Limb (tissue), 2 donors: ENCODE measurements at regions not wholly inside any gene's neighbourhood (a gene's known extent, or its start where the extent isn't known, plus 50 kb on each side); places are given as distances from the start of the nearest gene placed in this dataset.
"Not testable (repeated sequence)": the region's sequence is repeated elsewhere in the genome, so short reads cannot be mapped to it uniquely, and the experiment has no call there.

ENCODE experiments used
- DNase-seq, 2 donors: peaks; one replicate each; pipeline ENCODE4 v3.0.0-alpha.2; 2016; ENCODE audit errors: extremely low spot score in 2 of 2

DNA sequence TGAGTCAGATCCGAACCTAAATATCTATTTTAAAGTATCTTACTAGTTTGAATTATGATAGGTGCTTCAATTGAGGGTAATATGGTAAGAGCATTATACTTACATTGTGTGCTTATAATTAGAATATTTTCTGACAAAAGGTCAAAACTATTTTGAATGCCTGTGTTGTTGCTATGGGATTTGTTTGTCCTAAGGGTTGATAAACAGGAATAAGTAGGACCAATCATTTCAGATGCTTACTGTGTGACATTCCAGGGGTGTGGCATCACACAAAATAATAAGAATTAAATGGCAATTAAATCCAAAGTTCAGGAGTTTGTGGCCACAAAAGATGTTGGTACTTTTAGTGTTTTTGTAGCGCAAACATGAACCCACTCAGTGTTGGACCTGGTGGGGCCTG lies 256.2 kb upstream of the DDHD1 start:
- no peak for DNase-seq

DNA sequence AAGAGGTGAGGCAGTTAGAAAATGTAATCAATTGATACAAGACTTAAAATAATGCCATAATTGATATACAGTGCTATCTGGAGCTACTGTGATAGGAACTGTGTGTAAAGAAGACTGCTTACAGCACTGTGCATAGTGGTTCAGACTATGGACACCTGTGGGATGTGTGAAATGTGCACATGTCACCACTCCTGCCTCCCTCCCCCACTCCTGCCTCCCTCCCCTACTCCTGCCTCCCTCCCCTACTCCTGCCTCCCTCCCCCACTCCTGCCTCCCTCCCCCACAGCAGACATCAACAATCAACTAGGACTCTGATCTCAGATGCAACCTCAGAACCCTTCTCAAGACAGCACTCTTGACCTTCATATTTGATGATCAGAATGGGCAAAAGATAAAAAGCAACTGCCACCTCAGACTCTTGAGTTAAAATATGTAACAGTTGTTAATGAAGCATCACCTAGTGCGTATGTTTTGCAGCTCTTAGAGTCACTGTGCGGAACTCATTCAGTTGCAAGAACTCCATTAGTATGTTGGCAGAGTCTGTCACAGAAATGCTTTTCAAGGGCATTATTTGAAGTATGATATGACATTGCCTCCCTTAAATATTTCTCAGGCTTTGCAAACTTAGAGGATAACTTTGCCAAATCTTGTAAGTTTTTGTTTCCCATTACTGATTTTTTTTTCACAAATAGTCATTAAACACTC lies 255.2 kb upstream of the DDHD1 start:
- DNase-seq = no peak

DNA sequence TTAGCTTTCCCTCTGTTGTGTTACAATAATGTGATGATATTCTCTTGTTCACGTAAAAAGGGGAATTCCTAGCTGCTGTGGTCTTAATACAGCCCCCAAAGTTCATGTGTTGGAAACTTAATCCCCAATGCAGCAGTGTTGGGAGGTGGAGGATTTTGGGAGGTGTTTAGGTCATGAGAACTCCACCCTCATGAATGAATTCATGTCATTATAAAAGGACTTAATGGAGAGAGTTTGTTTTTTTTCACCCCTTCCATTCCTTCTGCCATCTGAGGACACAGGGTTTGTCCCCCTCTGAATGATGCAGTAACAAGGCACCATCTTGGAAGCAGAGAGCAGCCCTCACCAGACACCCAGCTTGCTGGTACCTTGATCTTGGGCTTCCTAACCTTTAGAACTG lies 253.4 kb upstream of the DDHD1 start:
- DNase-seq = no peak

DNA sequence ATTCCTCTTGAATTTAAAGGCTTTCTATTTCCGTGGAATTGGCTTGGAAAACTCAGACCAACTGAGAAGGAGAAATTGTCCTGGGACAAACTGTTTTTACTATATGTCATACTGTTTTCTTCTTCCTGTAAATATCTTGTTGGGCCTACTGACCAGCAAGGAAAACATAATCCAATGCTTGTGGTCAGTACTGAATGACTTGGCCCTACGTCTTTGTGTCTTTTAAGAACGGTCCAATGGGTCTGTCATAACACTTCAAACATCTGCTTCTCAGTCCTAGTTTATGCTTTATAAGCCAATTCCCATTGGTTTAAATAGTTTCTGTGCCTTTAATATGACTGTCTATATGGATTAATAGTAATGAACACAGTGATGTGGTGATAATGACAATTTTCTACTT lies 248.5 kb upstream of the DDHD1 start:
- no peak for DNase-seq

DNA sequence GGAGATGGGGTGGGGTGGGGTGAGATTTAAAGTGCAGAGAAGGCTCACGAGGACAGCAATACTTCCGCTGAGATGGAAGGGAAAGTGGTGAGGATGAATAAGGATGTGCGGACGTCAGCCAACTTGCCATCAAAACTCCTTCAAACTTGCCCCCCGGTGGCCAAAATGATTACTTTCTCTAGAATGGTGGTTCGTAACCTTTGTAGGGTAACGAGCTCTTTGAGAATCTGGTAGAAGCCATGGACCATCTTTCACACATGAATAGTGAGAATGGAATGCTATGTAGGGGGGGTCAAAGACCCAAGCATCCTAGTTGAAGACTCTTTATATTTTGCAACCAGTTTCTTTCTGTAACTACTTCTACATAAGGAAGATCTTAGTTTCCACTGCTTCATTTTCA lies 245.9 kb upstream of the DDHD1 start:
- no peak for DNase-seq

DNA sequence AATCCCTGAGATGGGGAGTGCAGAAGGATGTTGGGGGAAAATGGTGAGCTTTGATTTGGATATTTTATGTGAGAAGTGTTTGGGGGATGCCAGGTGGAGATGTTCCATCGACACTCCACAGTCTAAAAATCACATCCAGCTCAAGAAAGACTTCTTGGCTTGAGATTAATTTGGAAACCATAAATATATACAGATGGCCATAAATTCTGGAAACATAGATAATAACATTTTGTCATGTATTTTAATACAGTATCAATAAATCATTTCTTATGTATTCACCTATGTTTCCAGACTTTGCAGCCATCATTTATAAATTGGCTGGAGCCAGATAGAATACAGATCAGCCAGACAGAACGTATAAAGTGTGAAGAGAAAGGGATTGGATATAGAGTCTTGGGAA lies 245.5 kb upstream of the DDHD1 start:
- no peak for DNase-seq

DNA sequence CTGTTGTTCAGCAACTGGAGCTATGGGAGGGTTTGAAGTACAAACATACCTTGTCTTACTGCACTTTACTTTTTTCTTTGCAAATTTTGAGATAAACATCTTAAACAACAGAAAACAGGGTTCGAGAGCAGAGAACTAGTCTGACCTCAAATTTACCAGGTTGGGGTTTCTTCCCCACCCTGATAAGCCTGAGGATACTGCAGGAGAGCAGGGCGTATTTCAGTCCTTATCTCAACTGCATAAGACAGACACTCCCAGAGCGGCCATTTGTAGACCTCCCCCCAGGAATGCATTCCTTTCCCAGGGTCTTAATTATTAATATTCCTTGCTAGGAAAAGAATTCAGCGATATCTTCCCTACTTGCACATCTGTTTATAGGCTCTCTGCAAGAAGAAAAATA lies 242.1 kb upstream of the DDHD1 start:
- not testable (repeated sequence) for DNase-seq

DNA sequence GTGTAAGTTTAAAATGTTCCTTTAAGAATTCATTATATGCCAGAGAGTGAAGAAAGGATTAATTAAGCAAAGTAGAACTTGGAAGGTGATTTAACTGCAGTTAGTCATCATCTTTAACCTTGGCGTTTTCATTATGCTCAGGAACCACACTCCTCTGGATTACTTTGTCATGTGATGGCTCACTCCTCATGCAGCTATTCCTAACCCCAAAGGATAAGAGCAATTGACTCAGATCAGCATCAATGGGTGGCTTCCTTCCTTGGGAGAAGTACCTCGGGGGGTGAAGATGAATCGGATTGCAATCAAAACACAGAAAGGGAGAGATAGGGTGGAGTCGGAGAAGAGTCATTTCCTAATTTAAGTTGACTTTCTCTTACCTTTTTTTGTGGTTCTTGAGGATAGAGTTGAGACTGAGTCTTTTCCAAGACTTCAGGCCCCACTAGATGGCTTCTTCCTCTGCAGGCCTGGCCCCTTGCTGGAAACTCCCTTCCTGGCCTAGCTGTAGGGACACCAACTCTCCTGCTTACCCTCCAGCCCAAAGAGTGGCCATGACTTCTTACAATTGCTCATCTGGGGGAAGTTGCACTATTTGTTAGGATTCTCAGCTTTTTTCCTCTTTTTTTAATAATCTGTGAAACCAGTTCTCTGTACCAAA lies 238.6 kb upstream of the DDHD1 start:
- DNase-seq = no peak

DNA sequence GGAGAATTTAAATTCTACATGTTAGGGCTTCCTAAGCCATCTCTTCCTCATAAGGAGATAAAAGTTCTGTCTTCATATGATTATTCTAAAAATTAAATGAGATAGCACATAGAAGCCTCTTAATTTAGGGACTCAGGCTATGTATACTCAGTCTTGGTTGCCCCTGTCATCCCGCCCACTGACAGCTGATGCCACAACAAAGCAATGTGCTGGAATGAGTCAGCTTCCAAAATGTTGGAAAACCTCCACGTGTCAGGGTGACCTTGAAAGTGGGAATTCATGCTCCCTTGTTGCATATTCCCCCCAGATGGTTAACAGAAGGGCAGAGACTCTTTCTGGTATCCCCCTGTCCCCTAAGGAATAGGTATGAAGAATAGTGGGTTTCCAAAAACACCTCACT lies 238.0 kb upstream of the DDHD1 start:
- no peak for DNase-seq

DNA sequence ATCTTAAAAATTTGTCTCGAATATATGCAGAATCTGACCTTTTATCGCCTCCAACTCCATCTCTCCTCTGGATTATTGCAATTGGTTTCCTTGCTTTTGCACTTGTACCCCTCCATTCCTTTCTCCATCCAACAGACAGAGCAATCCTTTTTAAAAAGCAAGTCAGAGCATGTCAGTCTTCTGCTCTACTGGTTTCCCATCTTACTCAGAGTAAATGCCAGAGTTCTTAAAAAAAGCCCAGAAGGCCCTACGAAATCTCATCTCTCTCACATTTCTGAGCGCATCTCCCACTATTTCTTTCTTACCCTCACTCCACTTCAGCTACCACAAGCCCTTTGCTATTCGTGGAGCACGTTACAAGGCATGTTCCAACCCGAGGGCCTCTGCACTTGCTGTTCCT lies 236.9 kb upstream of the DDHD1 start:
- no peak for DNase-seq

DNA sequence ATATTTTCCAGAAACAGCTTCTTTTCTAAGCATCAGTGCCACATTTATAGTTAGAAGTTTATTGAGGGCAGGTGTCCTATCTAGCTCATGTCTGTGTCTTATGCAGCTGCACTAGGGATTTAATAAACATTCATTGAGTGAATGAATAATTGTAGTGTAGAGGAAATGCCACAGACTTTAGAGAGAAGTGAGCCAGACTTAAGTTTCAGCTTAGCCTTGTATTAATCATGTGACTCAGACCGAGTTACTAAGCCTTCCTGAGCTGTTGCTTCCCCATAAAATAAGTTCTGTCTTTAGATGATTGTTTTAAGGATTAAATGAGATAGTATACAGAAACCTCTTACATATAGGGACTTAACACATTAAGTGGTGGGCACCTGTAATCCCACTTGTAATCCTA lies 236.1 kb upstream of the DDHD1 start:
- no peak for DNase-seq

DNA sequence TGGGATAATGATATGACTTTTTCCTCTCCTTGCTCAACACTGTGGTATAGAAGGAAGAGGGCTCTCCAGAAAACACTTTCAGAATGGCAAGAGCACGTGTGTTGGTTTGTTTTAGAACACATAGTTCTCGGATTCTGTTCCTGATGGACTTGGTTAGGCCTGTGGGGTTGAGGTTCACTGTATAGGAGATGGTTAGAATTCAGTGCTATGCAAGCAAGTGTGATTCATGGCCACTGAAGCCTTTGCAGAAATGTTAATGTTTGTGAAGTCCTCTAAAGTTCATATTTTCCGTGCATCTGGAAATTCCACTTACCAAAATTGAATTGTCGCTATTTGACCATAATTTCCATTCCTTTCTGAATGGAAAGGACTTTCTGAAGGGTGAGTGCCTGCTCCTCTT lies 233.2 kb upstream of the DDHD1 start:
- no peak for DNase-seq

DNA sequence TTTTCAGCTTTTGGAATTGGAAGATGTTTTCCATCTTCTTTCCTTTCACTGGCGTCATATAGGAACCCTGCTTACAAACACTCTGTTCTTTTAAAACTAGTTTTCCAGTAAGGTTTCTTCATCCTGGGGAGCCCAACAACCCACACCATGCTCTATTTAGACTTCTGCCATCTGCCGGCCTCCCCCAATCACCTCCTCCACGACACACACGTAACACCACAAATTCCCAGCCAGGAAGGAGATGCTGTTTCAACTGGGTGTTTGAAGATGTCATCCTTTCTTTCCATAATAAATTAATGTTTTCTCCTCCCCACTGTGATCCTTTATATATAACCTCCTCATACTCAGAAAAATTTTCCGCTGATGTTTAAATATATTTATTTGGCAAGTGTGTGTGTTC lies 231.4 kb upstream of the DDHD1 start:
- no peak for DNase-seq

DNA sequence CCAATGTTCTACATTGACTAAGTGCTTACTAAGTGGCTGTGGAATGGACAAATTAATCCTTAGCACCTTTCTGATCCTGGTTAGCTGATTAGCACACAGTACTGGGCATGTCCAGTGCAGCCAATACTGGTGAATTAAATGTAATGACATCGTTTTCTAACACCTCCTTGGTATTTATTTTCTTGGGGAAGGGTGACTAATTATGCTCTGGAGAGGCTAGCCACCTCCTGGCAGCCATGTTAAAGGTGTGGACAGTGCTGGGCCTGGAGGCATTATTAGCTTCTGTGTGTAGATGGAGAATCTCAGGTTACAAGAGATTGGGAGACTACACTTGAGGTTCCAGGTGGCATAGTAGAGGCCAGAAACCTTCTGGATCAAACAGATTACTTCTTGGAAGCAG lies 230.9 kb upstream of the DDHD1 start:
- DNase-seq = no peak

DNA sequence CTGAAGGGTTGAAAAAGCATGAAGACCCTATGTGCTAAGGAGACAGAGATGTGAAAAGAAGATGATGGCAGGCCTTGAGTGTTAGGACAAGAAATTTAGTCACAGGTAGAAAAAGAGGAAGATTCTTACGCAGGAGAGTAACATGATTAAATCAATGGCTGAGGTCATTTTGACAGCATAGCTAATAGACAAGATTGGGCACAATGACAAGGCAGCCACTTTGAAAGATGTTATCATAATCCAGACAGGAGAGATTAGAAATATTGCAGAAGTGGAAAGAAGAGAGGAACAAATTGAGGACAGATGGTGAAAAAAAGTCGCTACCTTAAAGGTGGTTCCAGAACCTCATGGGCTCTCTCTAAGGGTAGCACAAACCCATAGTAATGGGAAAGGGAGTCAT lies 228.8 kb upstream of the DDHD1 start:
- DNase-seq = no peak

DNA sequence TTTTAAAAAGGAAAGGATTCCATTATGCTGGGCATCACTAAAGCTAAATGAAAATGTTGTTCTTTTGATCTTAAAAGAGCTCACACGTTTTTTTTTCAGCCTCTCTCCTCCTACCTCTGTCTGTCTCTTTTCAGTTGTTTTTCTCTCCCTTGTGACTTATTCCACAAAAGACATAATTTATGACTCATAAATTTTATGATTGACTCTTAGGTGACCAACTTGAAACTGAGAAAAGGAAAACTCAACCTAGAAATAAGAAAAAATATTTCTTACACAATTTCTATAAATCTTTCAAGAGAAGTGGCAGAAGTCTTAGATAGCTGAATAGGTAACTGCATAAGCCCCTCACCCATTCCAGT lies 227.7 kb upstream of the DDHD1 start:
- no peak for DNase-seq

DNA sequence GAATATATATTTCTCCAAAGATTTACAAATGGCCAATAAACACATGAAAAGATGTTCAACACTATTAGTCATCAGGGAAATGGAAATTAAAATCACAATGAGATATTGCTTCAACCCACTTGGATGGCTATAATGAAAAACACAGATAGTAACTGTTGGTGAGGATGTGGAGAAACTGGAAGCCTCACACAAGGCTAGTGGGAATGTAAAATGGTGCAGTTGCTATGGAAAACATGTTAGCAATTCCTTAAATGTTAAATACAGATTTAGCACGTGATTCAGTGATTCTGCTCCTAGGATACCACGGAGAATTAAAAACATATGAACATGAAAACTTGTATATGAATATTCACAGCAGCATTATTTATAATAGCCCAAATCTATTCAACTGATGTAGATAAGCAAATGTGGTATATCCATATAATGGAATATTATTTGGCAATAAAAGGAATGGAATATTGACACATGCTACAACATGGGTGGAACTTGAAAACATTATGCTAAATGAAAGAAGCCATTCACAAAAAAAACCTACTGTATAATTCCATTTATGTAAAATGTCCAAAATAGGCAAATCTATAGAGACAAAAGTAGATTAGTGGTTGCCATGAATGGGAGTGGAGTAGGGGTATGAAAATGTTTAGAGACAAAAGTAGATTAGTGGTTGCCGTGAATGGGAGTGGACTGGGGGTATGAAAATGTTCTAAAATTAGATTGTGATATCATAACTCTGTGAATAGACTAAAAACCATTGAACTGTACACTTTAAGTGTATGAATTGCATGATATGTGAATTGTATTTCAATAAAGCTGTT lies 227.1 kb upstream of the DDHD1 start:
- DNase-seq = no peak

DNA sequence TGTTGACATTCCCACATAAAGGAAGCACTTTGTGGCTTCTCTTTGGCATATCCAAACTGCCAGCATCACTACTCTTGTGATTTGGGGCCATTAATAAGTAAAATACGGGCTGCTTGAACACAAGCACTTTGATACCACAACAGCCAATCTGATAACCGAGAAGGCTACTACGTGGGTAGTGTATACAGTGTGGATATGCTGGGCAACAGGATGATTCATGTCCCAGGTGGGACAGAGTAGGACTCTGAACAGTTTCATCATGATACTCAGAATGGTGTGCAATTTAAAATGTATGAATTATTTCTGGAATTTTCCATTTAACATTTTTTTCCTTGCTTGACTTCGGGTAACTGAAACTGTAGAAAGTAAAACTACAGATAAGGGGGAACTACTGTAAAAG lies 225.0 kb upstream of the DDHD1 start:
- no peak for DNase-seq

DNA sequence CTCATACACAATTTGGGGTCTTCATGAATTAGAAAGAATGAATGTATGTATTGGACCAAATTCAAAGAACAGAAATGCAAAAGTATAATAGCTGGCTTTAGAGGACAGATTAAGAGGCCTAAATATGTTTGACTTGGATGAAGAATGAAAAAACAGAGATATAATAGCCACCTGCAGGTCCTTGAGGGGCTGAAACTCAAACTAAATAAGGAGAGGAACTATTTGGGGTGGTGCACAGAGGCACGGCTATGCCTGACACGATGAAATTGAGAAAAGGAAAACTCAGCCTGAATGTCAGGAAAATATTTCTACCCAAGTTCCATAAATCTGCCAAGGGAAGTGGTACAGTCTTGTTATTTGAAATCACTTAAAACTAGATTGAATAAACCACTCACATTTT lies 222.9 kb upstream of the DDHD1 start:
- no peak for DNase-seq

DNA sequence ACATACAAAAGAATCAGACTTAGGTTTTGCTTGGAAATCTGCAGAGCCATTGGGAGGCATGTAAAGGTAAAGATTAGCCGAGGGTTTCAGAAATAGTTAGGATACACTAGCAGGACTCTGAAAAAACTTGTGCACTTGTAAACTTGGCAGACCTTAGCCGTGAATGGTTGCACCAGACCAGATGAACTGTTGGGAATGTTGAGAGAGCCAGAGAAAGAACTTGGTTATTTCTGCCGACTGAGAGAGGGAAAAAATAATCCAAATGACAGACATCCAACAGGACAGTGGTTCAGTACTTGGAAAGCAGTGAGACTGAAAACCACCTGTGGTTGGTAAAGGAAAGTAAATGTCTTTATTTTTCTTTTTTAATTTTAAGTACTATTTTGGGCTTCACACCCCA lies 222.5 kb upstream of the DDHD1 start:
- DNase-seq = no peak

DNA sequence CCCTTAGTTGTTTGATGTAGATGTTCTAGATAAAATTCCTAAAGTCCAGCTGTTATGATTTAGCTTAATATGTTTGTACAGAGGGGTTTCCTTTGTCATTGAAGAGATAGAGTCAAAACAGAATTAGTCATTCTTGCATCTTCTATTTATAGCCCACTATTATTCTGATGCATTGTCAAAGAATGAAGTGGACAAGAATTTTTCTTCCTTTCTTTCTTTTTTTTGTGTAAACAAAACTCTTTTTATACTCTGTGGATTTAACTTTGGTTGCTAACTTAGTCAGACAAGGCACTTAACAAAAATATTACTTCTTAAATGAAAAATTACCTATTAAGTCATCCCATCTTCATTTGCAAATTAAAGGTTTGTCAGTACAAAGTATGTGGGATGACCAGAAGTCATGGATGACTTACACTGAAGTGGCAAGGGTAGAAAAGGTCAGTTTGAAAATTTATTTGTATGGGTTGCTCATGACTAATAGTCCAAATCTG lies 215.6 kb upstream of the DDHD1 start:
- no peak for DNase-seq

DNA sequence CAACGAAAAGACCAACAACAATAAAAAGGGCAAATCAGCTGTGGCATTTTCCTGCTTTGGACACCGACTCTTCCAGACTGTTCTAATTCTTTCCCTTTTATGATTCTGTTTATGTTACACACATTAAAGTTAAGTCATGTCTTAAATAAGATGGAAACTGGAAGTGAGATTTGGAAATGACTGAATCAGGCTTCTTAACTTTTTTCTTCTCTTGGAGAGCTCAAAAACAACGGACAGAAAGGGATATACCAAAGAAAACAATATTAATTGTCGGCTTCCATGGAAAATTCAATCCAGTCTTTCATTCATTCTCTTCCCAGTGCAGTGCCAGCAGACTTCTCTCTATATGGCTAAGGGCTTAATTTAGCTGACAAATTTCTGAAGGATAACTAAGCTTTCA lies 214.9 kb upstream of the DDHD1 start:
- peak in 1 of 2 donors; percentile 62 for DNase-seq

DNA sequence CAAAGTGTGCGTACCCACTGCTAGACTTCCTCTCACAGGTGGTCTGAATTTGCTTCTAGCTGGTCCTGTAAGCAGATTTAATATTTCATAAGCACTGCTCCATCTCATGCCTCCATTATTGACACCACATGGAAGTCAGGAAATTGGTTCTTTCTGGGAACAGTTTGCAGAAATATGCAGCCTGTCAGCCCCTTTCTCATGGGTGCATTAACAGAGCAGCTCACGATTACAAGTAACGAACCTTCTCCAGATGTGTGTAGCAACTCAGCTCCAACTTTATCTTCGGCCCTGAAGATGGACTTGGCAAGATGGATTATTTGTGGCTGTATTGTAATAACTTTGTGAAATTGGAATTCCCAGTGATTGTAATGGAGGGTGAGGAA lies 214.5 kb upstream of the DDHD1 start:
- DNase-seq = peak; percentile 46 to 71
